Neural cell (in vitro differentiated cells): ENCODE measurements at regions not wholly inside any gene's neighbourhood (a gene's known extent, or its start where the extent isn't known, plus 50 kb on each side); places are given as distances from the start of the nearest gene placed in this dataset.

Experiments used
- EZH2 ChIP-seq: fragments of 200-600, 300-800 bp; shearing (Covaris generic), sonication (generic); IDR thresholded peaks from 2 replicates; pipeline ENCODE4 v1.6.1; 2014; ENCODE audit warnings: antibody characterized with exemption, low read length, borderline replicate concordance, mild to moderate bottlenecking; ENCODE audit not compliant: insufficient read depth, poor library complexity, severe bottlenecking
- POLR2AphosphoS5 ChIP-seq: IDR thresholded peaks from 2 replicates; pipeline ENCODE4 v1.6.1; 2012
- SMC3 ChIP-seq: fragments of 450-650 bp; conservative IDR thresholded peaks from 2 replicates; pipeline ENCODE4 v1.6.1; 2014; ENCODE audit warnings: antibody characterized with exemption, mild to moderate bottlenecking, moderate library complexity; ENCODE audit not compliant: poor library complexity
- TF ChIP-seq, protein P1 (sequence below): fragments of 450-650 bp; IDR thresholded peaks from 2 replicates; pipeline ENCODE4 v1.5.1; 2014; ENCODE audit warnings: antibody characterized with exemption, mild to moderate bottlenecking, moderate library complexity; ENCODE audit not compliant: poor library complexity, severe bottlenecking

DNA sequence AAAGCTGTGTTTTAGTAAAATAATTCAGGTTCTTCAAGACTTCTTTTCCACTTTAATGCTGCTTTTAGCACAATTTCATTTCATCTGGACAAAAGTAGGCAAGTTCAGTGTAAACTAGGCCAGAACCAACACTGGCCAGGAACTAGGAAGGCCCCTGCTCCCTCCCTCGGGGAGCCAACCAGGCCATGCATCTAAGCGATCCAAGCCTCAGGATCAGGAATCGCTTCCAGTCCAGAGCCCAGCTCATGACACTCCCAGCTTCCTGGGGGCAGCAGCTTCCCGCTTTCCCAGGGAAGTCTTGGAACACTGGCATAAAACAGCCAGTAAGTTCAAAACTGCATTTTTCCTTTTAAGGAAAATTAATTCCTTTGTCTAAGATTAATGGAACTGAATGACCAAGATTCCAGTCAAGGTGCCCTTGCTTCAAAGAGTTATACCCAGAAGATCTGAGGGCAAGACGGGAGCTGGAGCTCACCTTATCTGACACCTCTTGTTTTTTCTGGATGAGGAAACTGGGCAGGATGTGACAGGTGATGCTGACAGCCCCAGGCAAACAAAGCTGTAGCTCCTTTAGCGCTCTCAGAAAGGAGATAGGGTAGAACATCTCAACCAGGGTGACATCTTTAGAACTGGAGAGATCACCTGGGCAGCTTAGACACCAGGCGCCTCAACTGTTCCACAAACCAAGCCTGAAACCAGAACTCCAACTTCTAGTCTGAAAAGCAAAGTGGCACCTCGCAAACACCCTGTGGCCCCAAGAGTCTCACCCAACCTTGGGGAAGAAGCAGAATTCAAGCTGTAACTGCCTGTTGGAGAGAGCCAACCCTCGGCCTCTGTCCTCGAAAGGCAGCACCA, 61.4 kb upstream of the PNMA1 start:
- TF ChIP-seq, protein P1, sequence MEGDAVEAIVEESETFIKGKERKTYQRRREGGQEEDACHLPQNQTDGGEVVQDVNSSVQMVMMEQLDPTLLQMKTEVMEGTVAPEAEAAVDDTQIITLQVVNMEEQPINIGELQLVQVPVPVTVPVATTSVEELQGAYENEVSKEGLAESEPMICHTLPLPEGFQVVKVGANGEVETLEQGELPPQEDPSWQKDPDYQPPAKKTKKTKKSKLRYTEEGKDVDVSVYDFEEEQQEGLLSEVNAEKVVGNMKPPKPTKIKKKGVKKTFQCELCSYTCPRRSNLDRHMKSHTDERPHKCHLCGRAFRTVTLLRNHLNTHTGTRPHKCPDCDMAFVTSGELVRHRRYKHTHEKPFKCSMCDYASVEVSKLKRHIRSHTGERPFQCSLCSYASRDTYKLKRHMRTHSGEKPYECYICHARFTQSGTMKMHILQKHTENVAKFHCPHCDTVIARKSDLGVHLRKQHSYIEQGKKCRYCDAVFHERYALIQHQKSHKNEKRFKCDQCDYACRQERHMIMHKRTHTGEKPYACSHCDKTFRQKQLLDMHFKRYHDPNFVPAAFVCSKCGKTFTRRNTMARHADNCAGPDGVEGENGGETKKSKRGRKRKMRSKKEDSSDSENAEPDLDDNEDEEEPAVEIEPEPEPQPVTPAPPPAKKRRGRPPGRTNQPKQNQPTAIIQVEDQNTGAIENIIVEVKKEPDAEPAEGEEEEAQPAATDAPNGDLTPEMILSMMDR: no peak
- TF ChIP-seq SMC3 (no peak), POLR2AphosphoS5 (no peak), EZH2 (no peak)
